ENCODE measurements at regions not wholly inside any gene's neighbourhood (a gene's known extent, or its start where the extent isn't known, plus 50 kb on each side); places are given as distances from the start of the nearest gene placed in this dataset.
A peak's percentile ranks its signal among the peaks of the same experiment; 100 is the strongest.

GRCh38 chr4:82201805-82202641 lies 171.8 kb downstream of the HNRNPD start:
- TF ChIP-seq ARNT (IDR thresholded peaks at IDR 0.05) (no peak), TARDBP (IDR thresholded peaks at IDR 0.05) (no peak), HDGF (IDR thresholded peaks at IDR 0.05; ENCODE audit: borderline replicate concordance) (no peak), ELF4 (IDR thresholded peaks at IDR 0.05) (no peak), BHLHE40 (IDR thresholded peaks at IDR 0.05; ENCODE audit: borderline replicate concordance) (no peak), CTBP1 (IDR thresholded peaks at IDR 0.05; ENCODE audit: borderline replicate concordance) (no peak)
- DNase-seq (ENCODE audit: extremely low spot score): peak; percentile 29
- CTCF ChIA-PET: interaction anchor here (0.7 to 1.1 kb wide), 3 partner anchors 369 to 994 kb away, joined by 3 to 4 read pairs (median 3); no protein-coding TSS in a partner anchor
- POLR2A ChIA-PET: no interaction called here

- DNase-seq (ENCODE audit: extremely low spot score): no peak
- ChIA-PET POLR2A (no interaction called here), CTCF (interaction anchor here (0.7 to 1.1 kb wide), 2 partner anchors 731 to 994 kb away, joined by 3 read pairs; no protein-coding TSS in a partner anchor)
- TF ChIP-seq LEF1 (IDR thresholded peaks at IDR 0.05; ENCODE audit: borderline replicate concordance) (no peak), FOXA1 (IDR thresholded peaks at IDR 0.05) (no peak), BHLHE40 (IDR thresholded peaks at IDR 0.05; ENCODE audit: borderline replicate concordance) (no peak), SP1 (IDR thresholded peaks at IDR 0.05) (no peak), SUZ12 (IDR thresholded peaks at IDR 0.05) (no peak), TARDBP (IDR thresholded peaks at IDR 0.05) (no peak), PKNOX1 (IDR thresholded peaks at IDR 0.05) (no peak), L3MBTL2 (conservative IDR thresholded peaks at IDR 0.05) (no peak), ELF4 (IDR thresholded peaks at IDR 0.05) (no peak), ARNT (IDR thresholded peaks at IDR 0.05) (no peak), FOXK2 (IDR thresholded peaks at IDR 0.05) (no peak), HDGF (IDR thresholded peaks at IDR 0.05; ENCODE audit: borderline replicate concordance) (no peak), ZNF384 (IDR thresholded peaks at IDR 0.05) (no peak), FOXM1 (IDR thresholded peaks at IDR 0.05; ENCODE audit: borderline replicate concordance) (no peak), NFRKB (IDR thresholded peaks at IDR 0.05) (no peak), CTBP1 (IDR thresholded peaks at IDR 0.05; ENCODE audit: borderline replicate concordance) (no peak)
Measured at GRCh38 chr4:82201303-82201702, 172.5 kb downstream of the HNRNPD start.

GRCh38 chr4:82200046-82200445 lies 173.7 kb downstream of the HNRNPD start:
- TF ChIP-seq FOXM1 (IDR thresholded peaks at IDR 0.05; ENCODE audit: borderline replicate concordance) (no peak), SUZ12 (IDR thresholded peaks at IDR 0.05) (no peak)
- POLR2A ChIA-PET: no interaction called here
- DNase-seq (ENCODE audit: extremely low spot score): no peak
- CTCF ChIA-PET: no interaction called here

- ChIA-PET CTCF (no interaction called here), POLR2A (no interaction called here)
- no peak for DNase-seq (ENCODE audit: extremely low spot score)
- TF ChIP-seq SP1 (IDR thresholded peaks at IDR 0.05) (no peak), BHLHE40 (IDR thresholded peaks at IDR 0.05; ENCODE audit: borderline replicate concordance) (no peak), FOXA1 (IDR thresholded peaks at IDR 0.05) (no peak), LEF1 (IDR thresholded peaks at IDR 0.05; ENCODE audit: borderline replicate concordance) (no peak), ARNT (IDR thresholded peaks at IDR 0.05) (no peak), HDGF (IDR thresholded peaks at IDR 0.05; ENCODE audit: borderline replicate concordance) (no peak), SUZ12 (IDR thresholded peaks at IDR 0.05) (no peak), PKNOX1 (IDR thresholded peaks at IDR 0.05) (no peak), CTBP1 (IDR thresholded peaks at IDR 0.05; ENCODE audit: borderline replicate concordance) (no peak), NFRKB (IDR thresholded peaks at IDR 0.05) (no peak), ELF4 (IDR thresholded peaks at IDR 0.05) (no peak)
Measured at GRCh38 chr4:82194329-82194728, 179.5 kb downstream of the HNRNPD start.

- CTCF ChIA-PET: no interaction called here
- POLR2A ChIA-PET: no interaction called here
- DNase-seq (ENCODE audit: extremely low spot score): no peak
- TF ChIP-seq L3MBTL2 (conservative IDR thresholded peaks at IDR 0.05) (no peak), ARNT (IDR thresholded peaks at IDR 0.05) (no peak), ZNF384 (IDR thresholded peaks at IDR 0.05) (no peak), SUZ12 (IDR thresholded peaks at IDR 0.05) (no peak), LEF1 (IDR thresholded peaks at IDR 0.05; ENCODE audit: borderline replicate concordance) (no peak), NFRKB (IDR thresholded peaks at IDR 0.05) (no peak)
Measured at GRCh38 chr4:82192017-82192673, 181.6 kb downstream of the HNRNPD start.

GRCh38 chr4:82181789-82182188 lies 192.0 kb downstream of the HNRNPD start:
- no peak for TF ChIP-seq ELF4 (IDR thresholded peaks at IDR 0.05)
- no peak for TF ChIP-seq SUZ12 (IDR thresholded peaks at IDR 0.05)
- no peak for TF ChIP-seq BHLHE40 (IDR thresholded peaks at IDR 0.05; ENCODE audit: borderline replicate concordance)
- no peak for TF ChIP-seq SP1 (IDR thresholded peaks at IDR 0.05)
- TF ChIP-seq CTBP1 (IDR thresholded peaks at IDR 0.05; ENCODE audit: borderline replicate concordance): no peak
- no peak for TF ChIP-seq ARNT (IDR thresholded peaks at IDR 0.05)
- TF ChIP-seq NFRKB (IDR thresholded peaks at IDR 0.05): no peak
- no peak for TF ChIP-seq PKNOX1 (IDR thresholded peaks at IDR 0.05)
- TF ChIP-seq FOXA1 (IDR thresholded peaks at IDR 0.05): no peak
- TF ChIP-seq FOXM1 (IDR thresholded peaks at IDR 0.05; ENCODE audit: borderline replicate concordance): no peak
- TF ChIP-seq L3MBTL2 (conservative IDR thresholded peaks at IDR 0.05): no peak
- ChIA-PET CTCF (no interaction called here), POLR2A (no interaction called here)
- no peak for DNase-seq (ENCODE audit: extremely low spot score)

All from HEK293T (cell line).